HCT116 (cell line): ENCODE measurements at regions not wholly inside any gene's neighbourhood (a gene's known extent, or its start where the extent isn't known, plus 50 kb on each side); places are given as distances from the start of the nearest gene placed in this dataset.

Experiments used
- ATAC-seq: fragments of 200-7000 bp; cut with Tn5 transposase; 2 replicates; pipeline ENCODE4 v1.9.1; 2020; ENCODE audit warnings: mild to moderate bottlenecking, moderate library complexity
- BruUV-seq: library from RNA; stranded (reverse); fragments of 400-500 nt; replicated peaks from 2 replicates; lab custom pipeline; 2021; lab: Mats Ljungman, UMichigan
- CTCF ChIA-PET: fragments of 300-600 bp; sonication (Branson Sonifier 250); formaldehyde crosslinking; loops from one replicate; lab custom pipeline; 2021; ENCODE audit warnings: antibody characterized with exemption; lab: Charles Lee
- POLR2A ChIA-PET: fragments of 300-600, 350-600 bp; sonication (Branson Sonifier 250); formaldehyde crosslinking; loops from one replicate; lab custom pipeline; 2021; ENCODE audit warnings: antibody characterized with exemption; lab: Charles Lee
- RAD21 ChIA-PET, 2 experiments: fragments of 300-600 bp; sonication (Branson Sonifier 250); formaldehyde crosslinking; loops; one replicate each; lab custom pipeline; 2023; ENCODE audit warnings: low total read pairs in 2 of 2; ENCODE audit not compliant: uncharacterized antibody in 2 of 2, unreplicated experiment in 2 of 2, low non-redundant PET in 1 of 2; lab: Charles Lee
- DNase-seq: peaks from one replicate; pipeline ENCODE4 v3.0.0-alpha.2; 2010; ENCODE audit warnings: low read depth, low spot score
- H2AFZ ChIP-seq: fragments of 200-600 bp; shearing (Covaris generic), sonication (generic); 2 replicates; pipeline ENCODE4 v1.6.1; 2017; ENCODE audit warnings: low read depth, mixed run types, mixed read lengths, antibody characterized with exemption, low read length; ENCODE audit not compliant: poor library complexity, severe bottlenecking
- H3K27ac ChIP-seq: 2 replicates; pipeline ENCODE4 v1.5.1; 2012; ENCODE audit warnings: low read depth, low read length
- H3K27me3 ChIP-seq: fragments of 200-600 bp; sonication (generic); 2 replicates; pipeline ENCODE4 v1.6.1; 2016; ENCODE audit warnings: mixed run types, low read length, mixed read lengths; ENCODE audit not compliant: insufficient read depth
- H3K36me3 ChIP-seq, 2 experiments: fragments of 200-500 bp in 1 of 2; fragments of 200-600 bp in 1 of 2; sonication (Bioruptor generic) in 1 of 2; sonication (generic) in 1 of 2; 2 replicates each; pipeline versions ENCODE4 v1.5.1 to v1.6.1; 2014 to 2016; ENCODE audit warnings: low read length in 2 of 2, inconsistent platforms in 1 of 2, mixed read lengths in 1 of 2, mixed run types in 1 of 2; ENCODE audit not compliant: insufficient read depth in 2 of 2, control insufficient read depth in 1 of 2
- H3K4me1 ChIP-seq, 2 experiments: fragments of 200-600 bp in 1 of 2; sonication (generic) in 1 of 2; 2 replicates each; pipeline versions ENCODE4 v1.5.1 to v1.6.1; 2012 to 2017; ENCODE audit warnings: low read length in 2 of 2, inconsistent platforms in 1 of 2, mild to moderate bottlenecking in 1 of 2, mixed read lengths in 1 of 2, mixed run types in 1 of 2, moderate library complexity in 1 of 2; ENCODE audit not compliant: insufficient read depth in 2 of 2, control insufficient read depth in 1 of 2
- H3K4me2 ChIP-seq: fragments of 200-600 bp; sonication (generic); 2 replicates; pipeline ENCODE4 v1.6.1; 2017; ENCODE audit warnings: mixed run types, low read length, mixed read lengths
- H3K4me3 ChIP-seq, 2 experiments: fragments of 200-600 bp in 1 of 2; sonication (generic) in 1 of 2; replicated peaks in 1 of 2; 2 replicates each; pipeline ENCODE4 v1.5.1; 2011 to 2016; ENCODE audit warnings: low read length in 2 of 2, control low read depth in 1 of 2, low read depth in 1 of 2, mild to moderate bottlenecking in 1 of 2, mixed read lengths in 1 of 2, mixed run types in 1 of 2
- H3K79me2 ChIP-seq: fragments of 200-600 bp; sonication (generic); 2 replicates; pipeline ENCODE4 v1.6.1; 2017; ENCODE audit warnings: mild to moderate bottlenecking, mixed run types, low read length, moderate library complexity, mixed read lengths; ENCODE audit not compliant: insufficient read depth
- H3K9ac ChIP-seq: fragments of 200-600 bp; sonication (generic); 2 replicates; pipeline ENCODE4 v1.6.1; 2016; ENCODE audit warnings: low read length, mixed read lengths
- H3K9me2 ChIP-seq: fragments of 200-600 bp; sonication (generic), shearing (Covaris generic); 2 replicates; pipeline ENCODE4 v1.6.1; 2017; ENCODE audit warnings: mixed run types, mild to moderate bottlenecking, moderate library complexity; ENCODE audit not compliant: insufficient read depth
- H3K9me3 ChIP-seq, 2 experiments: fragments of 200-500 bp in 1 of 2; fragments of 200-600 bp in 1 of 2; sonication (Bioruptor generic) in 1 of 2; sonication (generic) in 1 of 2; 2 replicates each; pipeline ENCODE4 v1.6.1; 2014 to 2017; ENCODE audit warnings: low read length in 2 of 2, mixed read lengths in 2 of 2, inconsistent platforms in 1 of 2, low read depth in 1 of 2, mild to moderate bottlenecking in 1 of 2, mixed run types in 1 of 2, moderate library complexity in 1 of 2; ENCODE audit not compliant: control insufficient read depth in 1 of 2, insufficient read depth in 1 of 2
- H4K20me1 ChIP-seq: fragments of 200-600 bp; sonication (generic), shearing (Covaris generic); 2 replicates; pipeline ENCODE4 v1.6.1; 2017; ENCODE audit warnings: mixed run types, mild to moderate bottlenecking, moderate library complexity; ENCODE audit not compliant: insufficient read depth
- CBX3 ChIP-seq: IDR thresholded peaks from 2 replicates; pipeline ENCODE4 v1.6.1; 2012; ENCODE audit warnings: low read depth
- CTCF ChIP-seq, 3 experiments: fragments of 200-600 bp in 1 of 3; sonication (generic) in 1 of 3; IDR thresholded peaks in 2 of 3; conservative IDR thresholded peaks in 1 of 3; 2 replicates each; pipeline ENCODE4 v1.5.1; 2012 to 2017; ENCODE audit warnings: low read depth in 2 of 3, low read length in 2 of 3, antibody characterized with exemption in 1 of 3, borderline replicate concordance in 1 of 3, control low read depth in 1 of 3, mild to moderate bottlenecking in 1 of 3, mixed read lengths in 1 of 3, mixed run types in 1 of 3, moderate library complexity in 1 of 3; ENCODE audit not compliant: insufficient read depth in 1 of 3
- EZH2 ChIP-seq: fragments of 200-600 bp; sonication (generic); IDR thresholded peaks from 2 replicates; pipeline ENCODE4 v1.6.1; 2017; ENCODE audit warnings: antibody characterized with exemption, mixed run types
- EZH2phosphoT487 ChIP-seq: fragments of 200-600 bp; IDR thresholded peaks from 2 replicates; pipeline ENCODE4 v1.6.1; 2018; ENCODE audit warnings: antibody characterized with exemption, borderline replicate concordance
- JUND ChIP-seq: IDR thresholded peaks from 2 replicates; pipeline ENCODE4 v1.6.1; 2012
- MAX ChIP-seq: IDR thresholded peaks from 2 replicates; pipeline ENCODE4 v1.6.1; 2012
- POLR2A ChIP-seq: IDR thresholded peaks from 2 replicates; pipeline ENCODE4 v1.7.0; 2011; ENCODE audit warnings: borderline replicate concordance; ENCODE audit not compliant: insufficient read depth, insufficient read length; ENCODE audit errors: extremely low read depth
- POLR2AphosphoS5 ChIP-seq: IDR thresholded peaks from 2 replicates; pipeline ENCODE4 v1.6.1; 2011; ENCODE audit warnings: mild to moderate bottlenecking, low read depth, low read length, moderate library complexity
- RAD21 ChIP-seq: IDR thresholded peaks from 2 replicates; pipeline ENCODE4 v1.6.1; 2012; ENCODE audit warnings: low read depth, mild to moderate bottlenecking
- SIN3A ChIP-seq: IDR thresholded peaks from 2 replicates; pipeline ENCODE4 v1.6.1; 2012; ENCODE audit warnings: low read depth
- SRF ChIP-seq: IDR thresholded peaks from 2 replicates; pipeline ENCODE4 v1.6.1; 2012; ENCODE audit warnings: low read depth
- TCF7L2 ChIP-seq: IDR thresholded peaks from 2 replicates; pipeline ENCODE4 v1.7.0; 2011; ENCODE audit warnings: borderline replicate concordance, inconsistent platforms; ENCODE audit not compliant: insufficient read depth, insufficient read length; ENCODE audit errors: extremely low read depth
- YY1 ChIP-seq: IDR thresholded peaks from 2 replicates; pipeline ENCODE4 v1.6.1; 2011; ENCODE audit warnings: low read length, low read depth, moderate library complexity, mild to moderate bottlenecking; ENCODE audit not compliant: insufficient replicate concordance; ENCODE audit errors: extremely low read depth
- ZBTB33 ChIP-seq: IDR thresholded peaks from 2 replicates; pipeline ENCODE4 v1.6.1; 2011; ENCODE audit warnings: mild to moderate bottlenecking, low read length, moderate library complexity; ENCODE audit not compliant: insufficient replicate concordance; ENCODE audit errors: extremely low read depth
- ZFX ChIP-seq: fragments of 450-650 bp; IDR thresholded peaks from 2 replicates; pipeline ENCODE4 v1.6.1; 2017
- ZNF274 ChIP-seq: fragments of 200-500 bp; sonication (Bioruptor generic); IDR thresholded peaks from 2 replicates; pipeline ENCODE4 v1.6.1; 2014; ENCODE audit warnings: mild to moderate bottlenecking, low read depth, low read length, inconsistent platforms
- intact Hi-C: fragments of 100-400 bp; cut with micrococcal nuclease; formaldehyde crosslinking; loops from 2 replicates; pipeline ENCODE4 v1.10.0; 2022
- TF ChIP-seq, protein P1 (sequence below): IDR thresholded peaks from 2 replicates; pipeline ENCODE4 v1.6.1; 2012
- TF ChIP-seq, protein P2 (sequence below): IDR thresholded peaks from 2 replicates; pipeline ENCODE4 v1.6.1; 2012; ENCODE audit warnings: low read depth

- intact Hi-C loops, result no loop called here
- no peaks in the 10 kb centered on the region for H3K27me3 ChIP-seq
- H3K9me2 ChIP-seq, result no peaks in the 10 kb centered on the region; the same call in 1 of the 2 replicates
- H2AFZ ChIP-seq, result no peak overlapping the region
- ChIA-PET RAD21 (no interaction called here), POLR2A (no interaction called here), CTCF (no interaction called here)
- ATAC-seq (no peak), DNase-seq (no peak)
- H3K36me3 ChIP-seq, result no peaks in the 10 kb centered on the region
- no peak overlapping the region for H3K9ac ChIP-seq
- no peaks in the 10 kb centered on the region for H3K9me3 ChIP-seq
- no peaks in the 10 kb centered on the region for H3K79me2 ChIP-seq
- no peak overlapping the region for H3K4me3 ChIP-seq
- H3K4me1 ChIP-seq, result no peaks in the 10 kb centered on the region
- H3K4me2 ChIP-seq, result no peak overlapping the region
- no TSS peak for BruUV-seq
- no peak overlapping the region for H3K27ac ChIP-seq
- H4K20me1 ChIP-seq, result no peaks in the 10 kb centered on the region
- TF ChIP-seq RAD21 (no peak), TCF7L2 (no peak), MAX (no peak), SIN3A (no peak), ZBTB33 (no peak), YY1 (no peak), JUND (no peak), ZFX (no peak), SRF (no peak), POLR2AphosphoS5 (no peak), POLR2A (no peak), ZNF274 (no peak), EZH2phosphoT487 (no peak), CTCF (IDR thresholded peaks at IDR 0.05 in 2 of 3, conservative IDR thresholded peaks at IDR 0.05 in 1 of 3; ENCODE audit: borderline replicate concordance in 1 of 3, insufficient read depth in 1 of 3, low read depth in 2 of 3, low read length in 2 of 3) (no peak), EZH2 (no peak), CBX3 (no peak)
- TF ChIP-seq, protein P1, sequence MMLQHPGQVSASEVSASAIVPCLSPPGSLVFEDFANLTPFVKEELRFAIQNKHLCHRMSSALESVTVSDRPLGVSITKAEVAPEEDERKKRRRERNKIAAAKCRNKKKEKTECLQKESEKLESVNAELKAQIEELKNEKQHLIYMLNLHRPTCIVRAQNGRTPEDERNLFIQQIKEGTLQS, result no peak
- TF ChIP-seq, protein P2, sequence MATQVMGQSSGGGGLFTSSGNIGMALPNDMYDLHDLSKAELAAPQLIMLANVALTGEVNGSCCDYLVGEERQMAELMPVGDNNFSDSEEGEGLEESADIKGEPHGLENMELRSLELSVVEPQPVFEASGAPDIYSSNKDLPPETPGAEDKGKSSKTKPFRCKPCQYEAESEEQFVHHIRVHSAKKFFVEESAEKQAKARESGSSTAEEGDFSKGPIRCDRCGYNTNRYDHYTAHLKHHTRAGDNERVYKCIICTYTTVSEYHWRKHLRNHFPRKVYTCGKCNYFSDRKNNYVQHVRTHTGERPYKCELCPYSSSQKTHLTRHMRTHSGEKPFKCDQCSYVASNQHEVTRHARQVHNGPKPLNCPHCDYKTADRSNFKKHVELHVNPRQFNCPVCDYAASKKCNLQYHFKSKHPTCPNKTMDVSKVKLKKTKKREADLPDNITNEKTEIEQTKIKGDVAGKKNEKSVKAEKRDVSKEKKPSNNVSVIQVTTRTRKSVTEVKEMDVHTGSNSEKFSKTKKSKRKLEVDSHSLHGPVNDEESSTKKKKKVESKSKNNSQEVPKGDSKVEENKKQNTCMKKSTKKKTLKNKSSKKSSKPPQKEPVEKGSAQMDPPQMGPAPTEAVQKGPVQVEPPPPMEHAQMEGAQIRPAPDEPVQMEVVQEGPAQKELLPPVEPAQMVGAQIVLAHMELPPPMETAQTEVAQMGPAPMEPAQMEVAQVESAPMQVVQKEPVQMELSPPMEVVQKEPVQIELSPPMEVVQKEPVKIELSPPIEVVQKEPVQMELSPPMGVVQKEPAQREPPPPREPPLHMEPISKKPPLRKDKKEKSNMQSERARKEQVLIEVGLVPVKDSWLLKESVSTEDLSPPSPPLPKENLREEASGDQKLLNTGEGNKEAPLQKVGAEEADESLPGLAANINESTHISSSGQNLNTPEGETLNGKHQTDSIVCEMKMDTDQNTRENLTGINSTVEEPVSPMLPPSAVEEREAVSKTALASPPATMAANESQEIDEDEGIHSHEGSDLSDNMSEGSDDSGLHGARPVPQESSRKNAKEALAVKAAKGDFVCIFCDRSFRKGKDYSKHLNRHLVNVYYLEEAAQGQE, result no peak
- TF ChIP-seq, all 23 proteins: peak for 0
Observed at GRCh38 chr2:57576983-57577382, 469.6 kb upstream of the VRK2 start.
